OCI-LY7 (cell line): ENCODE measurements at regions not wholly inside any gene's neighbourhood (a gene's known extent, or its start where the extent isn't known, plus 50 kb on each side); places are given as distances from the start of the nearest gene placed in this dataset.

Experiments used
- BruUV-seq: library from RNA; stranded (reverse); fragments of 400-500 nt; replicated peaks from 2 replicates; lab custom pipeline; 2021; lab: Mats Ljungman, UMichigan
- CTCF ChIA-PET: fragments of 300-600 bp; sonication (Branson Sonifier 250); formaldehyde crosslinking; loops from one replicate; lab custom pipeline; 2022; ENCODE audit warnings: antibody characterized with exemption; ENCODE audit not compliant: unreplicated experiment; lab: Charles Lee
- POLR2A ChIA-PET: fragments of 300-600 bp; sonication (Branson Sonifier 250); formaldehyde crosslinking; loops from one replicate; lab custom pipeline; 2022; ENCODE audit warnings: antibody characterized with exemption; lab: Charles Lee
- DNase-seq: peaks from one replicate; pipeline ENCODE4 v3.0.0-alpha.2; 2015; ENCODE audit warnings: low spot score
- H2AFZ ChIP-seq: fragments of 200-600 bp; sonication (generic), shearing (Covaris generic); 2 replicates; pipeline ENCODE4 v1.6.1; 2014; ENCODE audit warnings: mild to moderate bottlenecking, antibody characterized with exemption, low read length, moderate library complexity
- H3K27ac ChIP-seq: fragments of 200-600 bp; sonication (generic); 2 replicates; pipeline ENCODE4 v1.5.1; 2014; ENCODE audit warnings: mixed run types, low read depth, mild to moderate bottlenecking, moderate library complexity, low read length, inconsistent platforms; ENCODE audit not compliant: poor library complexity, severe bottlenecking
- H3K36me3 ChIP-seq: fragments of 200-600 bp; sonication (generic); 2 replicates; pipeline ENCODE4 v1.6.1; 2014; ENCODE audit warnings: mild to moderate bottlenecking, antibody characterized with exemption, low read length, moderate library complexity, mixed read lengths; ENCODE audit not compliant: insufficient read depth
- H3K4me1 ChIP-seq: fragments of 200-600 bp; sonication (generic); 2 replicates; pipeline ENCODE4 v1.5.1; 2014; ENCODE audit warnings: mild to moderate bottlenecking, low read length; ENCODE audit not compliant: insufficient read depth, poor library complexity, severe bottlenecking
- H3K4me2 ChIP-seq: fragments of 200-600 bp; sonication (generic); 2 replicates; pipeline ENCODE4 v1.6.1; 2014; ENCODE audit warnings: mild to moderate bottlenecking, low read length
- H3K4me3 ChIP-seq: fragments of 200-600 bp; sonication (generic); 2 replicates; pipeline ENCODE4 v1.5.1; 2014; ENCODE audit warnings: mild to moderate bottlenecking, low read depth, low read length; ENCODE audit not compliant: poor library complexity, severe bottlenecking
- H3K79me2 ChIP-seq: fragments of 200-600 bp; sonication (generic); 2 replicates; pipeline ENCODE4 v1.6.1; 2016; ENCODE audit warnings: low read depth, mild to moderate bottlenecking, low read length, moderate library complexity, mixed read lengths; ENCODE audit not compliant: insufficient read depth
- H3K9me2 ChIP-seq: fragments of 200-600 bp; sonication (generic); 2 replicates; pipeline ENCODE4 v1.6.1; 2016; ENCODE audit warnings: mild to moderate bottlenecking, low read length, mixed read lengths; ENCODE audit not compliant: insufficient read depth
- H3K9me3 ChIP-seq: fragments of 200-600 bp; sonication (generic); 2 replicates; pipeline ENCODE4 v1.6.1; 2014; ENCODE audit warnings: mild to moderate bottlenecking, mixed run types, low read length, mixed read lengths
- H4K20me1 ChIP-seq: fragments of 200-600 bp; sonication (generic); 2 replicates; pipeline ENCODE4 v1.6.1; 2014; ENCODE audit warnings: mild to moderate bottlenecking, antibody characterized with exemption, low read length, moderate library complexity, mixed read lengths; ENCODE audit not compliant: insufficient read depth
- CTCF ChIP-seq: fragments of 200-600 bp; sonication (generic); conservative IDR thresholded peaks from 2 replicates; pipeline ENCODE4 v1.5.1; 2014; ENCODE audit warnings: mild to moderate bottlenecking, antibody characterized with exemption, low read length, moderate library complexity, mixed read lengths
- EZH2phosphoT487 ChIP-seq: fragments of 200-600 bp; sonication (generic); IDR thresholded peaks from 2 replicates; pipeline ENCODE4 v1.6.1; 2018; ENCODE audit warnings: low read depth, borderline replicate concordance, mild to moderate bottlenecking, mixed run types, antibody characterized with exemption, low read length, moderate library complexity, mixed read lengths
- intact Hi-C: fragments of 100-400 bp; cut with micrococcal nuclease; formaldehyde crosslinking; loops from one replicate; pipeline ENCODE4 v1.10.0; 2022; ENCODE audit not compliant: unreplicated experiment

GRCh38 chr5:127229185-127229889 lies 61.3 kb upstream of the MEGF10 start:
- BruUV-seq, result no TSS peak
- Histone ChIP-seq H3K79me2 (no peaks in the 10 kb centered on the region), H3K4me1 (no peaks in the 10 kb centered on the region), H2AFZ (no peak overlapping the region), H4K20me1 (no peaks in the 10 kb centered on the region), H3K9me3 (no peaks in the 10 kb centered on the region), H3K36me3 (no peaks in the 10 kb centered on the region), H3K4me2 (peak overlapping the region; percentile 29; the same call in 1 of the 2 replicates), H3K9me2 (no peaks in the 10 kb centered on the region), H3K27ac (no peak overlapping the region), H3K4me3 (no peak overlapping the region)
- CTCF ChIA-PET, result no interaction called here
- DNase-seq, result no peak
- intact Hi-C loops, result no loop called here
- TF ChIP-seq EZH2phosphoT487 (no peak), CTCF (no peak)
- POLR2A ChIA-PET, result interaction anchor here (0.7 kb wide), 1 partner anchor 1275 kb away, joined by 3 read pairs; no protein-coding TSS in a partner anchor

GRCh38 chr5:127231118-127231517 lies 59.5 kb upstream of the MEGF10 start:
- H3K9me2 ChIP-seq, result no peaks in the 10 kb centered on the region
- intact Hi-C loops, result no loop called here
- no peak for DNase-seq
- no peak overlapping the region for H3K4me3 ChIP-seq
- BruUV-seq, result no TSS peak
- ChIA-PET POLR2A (no interaction called here), CTCF (no interaction called here)
- H3K4me2 ChIP-seq, result no peak overlapping the region
- no peaks in the 10 kb centered on the region for H3K36me3 ChIP-seq
- no peak overlapping the region for H3K27ac ChIP-seq
- H4K20me1 ChIP-seq, result no peaks in the 10 kb centered on the region
- H2AFZ ChIP-seq, result no peak overlapping the region
- no peak for TF ChIP-seq EZH2phosphoT487
- no peak for TF ChIP-seq CTCF
- H3K79me2 ChIP-seq, result no peaks in the 10 kb centered on the region
- H3K4me1 ChIP-seq, result no peaks in the 10 kb centered on the region
- H3K9me3 ChIP-seq, result no peaks in the 10 kb centered on the region

- no peak overlapping the region for H3K4me3 ChIP-seq
- TF ChIP-seq EZH2phosphoT487 (no peak), CTCF (no peak)
- no peaks in the 10 kb centered on the region for H3K9me2 ChIP-seq
- no peak for DNase-seq
- no peak overlapping the region for H2AFZ ChIP-seq
- ChIA-PET CTCF (no interaction called here), POLR2A (interaction anchor here (1.0 kb wide), 1 partner anchor 110 kb away, joined by 4 read pairs; no protein-coding TSS in a partner anchor)
- no peaks in the 10 kb centered on the region for H3K4me1 ChIP-seq
- BruUV-seq, result no TSS peak
- no peak overlapping the region for H3K27ac ChIP-seq
- H3K36me3 ChIP-seq, result no peaks in the 10 kb centered on the region
- H3K79me2 ChIP-seq, result no peaks in the 10 kb centered on the region
- intact Hi-C loops, result no loop called here
- no peak overlapping the region for H3K4me2 ChIP-seq
- no peaks in the 10 kb centered on the region for H3K9me3 ChIP-seq
- H4K20me1 ChIP-seq, result no peaks in the 10 kb centered on the region
Observed at GRCh38 chr5:127233590-127233989, 57.0 kb upstream of the MEGF10 start.
